Hematopoietic multipotent progenitor cell treated with erythropoietin and hydrocortisone succinate and interleukin-3 and kit ligand, for 6 days (in vitro differentiated cells): ENCODE measurements at regions not wholly inside any gene's neighbourhood (a gene's known extent, or its start where the extent isn't known, plus 50 kb on each side); places are given as distances from the start of the nearest gene placed in this dataset.

Experiments
- DNase-seq: peaks from one replicate; pipeline ENCODE4 v3.0.0-alpha.2; 2015

GRCh38 chr10:120705309-120705708, 145.9 kb upstream of the WDR11 start:
- no peak for DNase-seq

DNA sequence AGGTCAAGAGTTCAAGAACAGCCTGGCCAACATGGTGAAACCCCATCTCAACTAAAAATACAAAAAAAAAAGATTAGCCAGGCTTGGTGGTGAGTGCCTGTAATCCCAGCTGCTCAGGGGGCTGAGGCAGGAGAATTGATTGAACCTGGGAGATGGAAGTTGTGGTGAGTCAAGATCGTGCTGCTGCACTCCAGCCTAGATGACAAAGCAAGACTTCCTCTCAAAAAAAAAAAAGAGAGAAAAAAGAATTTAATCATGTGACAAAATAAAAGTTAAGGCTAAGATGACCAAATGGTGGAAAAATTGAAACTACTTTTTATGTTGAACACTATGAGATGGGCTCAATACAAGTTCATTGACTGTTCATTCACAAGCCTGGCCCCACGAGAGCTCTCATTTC, 141.1 kb upstream of the WDR11 start:
- no peak for DNase-seq

- DNase-seq: no peak
These were observed 139.3 kb upstream of the WDR11 start for GRCh38 chr10:120711860-120712259.

DNA sequence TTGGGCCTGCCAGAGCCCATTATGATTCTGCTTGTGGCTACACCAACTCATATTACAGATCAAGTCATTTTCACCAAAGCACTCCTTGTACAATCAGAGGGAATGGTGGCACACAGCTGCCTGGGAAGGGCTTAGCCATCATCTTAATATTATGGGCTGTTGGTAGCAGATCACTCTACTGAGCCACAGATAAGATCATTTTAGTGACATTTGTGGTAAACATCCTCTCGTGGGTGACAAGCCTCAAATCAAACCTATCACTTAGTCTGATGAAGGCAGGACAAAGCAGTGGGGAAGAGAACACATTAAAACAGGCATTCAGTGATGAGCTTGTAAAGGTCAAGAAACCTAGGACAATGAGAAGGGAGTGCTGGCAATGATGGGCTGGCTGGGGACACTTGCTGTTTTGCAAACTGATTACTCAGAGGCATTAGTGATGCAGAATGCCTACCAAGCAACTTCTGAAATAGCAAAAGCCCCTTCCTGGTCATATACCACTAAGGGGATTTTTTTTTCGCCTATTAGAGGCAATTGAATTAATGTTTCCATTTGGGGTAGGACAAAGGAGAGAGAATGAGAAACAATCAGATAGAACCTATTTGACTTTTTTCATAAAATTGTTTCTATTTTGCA, 137.5 kb upstream of the WDR11 start:
- DNase-seq: no peak

DNA sequence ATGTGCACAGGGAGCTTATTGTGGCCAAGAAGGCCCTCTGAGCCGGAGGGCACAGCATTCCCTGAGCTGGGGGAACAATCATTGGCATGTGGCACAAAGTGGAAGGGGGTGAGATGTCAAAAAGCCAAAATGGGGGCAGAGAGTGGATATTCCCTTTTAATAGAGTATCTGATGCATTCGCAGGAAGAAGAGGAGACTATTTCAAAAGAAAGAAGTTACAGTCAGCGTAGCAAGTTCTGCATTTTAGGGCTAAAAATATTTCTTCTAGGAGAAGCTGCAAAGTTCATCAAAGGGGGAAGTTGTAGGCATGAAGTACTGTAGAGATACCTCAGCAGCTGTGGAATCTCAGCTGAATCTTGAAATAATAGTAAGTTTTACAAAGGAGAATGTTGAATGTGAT, 136.0 kb upstream of the WDR11 start:
- DNase-seq: peak; percentile 42

GRCh38 chr10:120719333-120719732, 131.8 kb upstream of the WDR11 start:
- no peak for DNase-seq

DNA sequence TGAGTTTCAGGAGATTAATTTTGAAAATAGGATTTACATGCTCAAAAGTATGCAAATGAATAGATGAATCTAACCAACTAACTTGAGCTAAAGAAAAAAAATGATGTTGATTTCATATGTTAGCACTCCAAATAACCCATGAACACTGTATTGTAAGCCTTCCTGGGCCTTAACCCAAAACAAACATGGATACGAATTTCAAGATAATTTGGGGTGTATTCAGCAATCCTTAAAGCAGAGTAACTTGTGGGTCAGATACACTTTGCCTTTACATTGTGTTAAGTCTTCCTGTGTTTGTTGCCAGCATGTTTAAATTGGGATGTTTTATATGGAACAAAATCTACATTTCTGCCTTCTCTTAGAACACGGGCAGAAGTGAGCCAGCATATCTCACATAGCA, 124.2 kb upstream of the WDR11 start:
- no peak for DNase-seq

- DNase-seq: no peak
These were observed 121.6 kb upstream of the WDR11 start for GRCh38 chr10:120729547-120729946.

DNA sequence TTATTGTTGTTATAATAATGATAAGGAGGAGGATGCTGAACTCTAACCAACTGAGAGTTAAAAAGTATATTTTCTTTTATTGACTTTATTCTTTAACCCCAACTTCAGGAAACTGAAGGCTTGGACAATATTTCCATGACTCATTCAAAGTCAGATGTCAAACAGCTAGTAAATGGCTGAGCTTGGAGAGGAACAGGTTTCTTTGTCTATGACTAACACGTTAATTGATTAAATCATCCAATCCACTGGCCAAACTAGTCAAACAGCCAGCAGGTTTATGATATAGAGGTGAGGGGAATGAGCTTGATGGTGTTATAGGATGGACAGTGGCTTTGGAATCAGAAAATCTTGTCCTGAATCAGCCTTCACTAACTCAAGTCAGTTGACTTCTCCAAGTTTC, 119.1 kb upstream of the WDR11 start:
- DNase-seq: no peak

DNA sequence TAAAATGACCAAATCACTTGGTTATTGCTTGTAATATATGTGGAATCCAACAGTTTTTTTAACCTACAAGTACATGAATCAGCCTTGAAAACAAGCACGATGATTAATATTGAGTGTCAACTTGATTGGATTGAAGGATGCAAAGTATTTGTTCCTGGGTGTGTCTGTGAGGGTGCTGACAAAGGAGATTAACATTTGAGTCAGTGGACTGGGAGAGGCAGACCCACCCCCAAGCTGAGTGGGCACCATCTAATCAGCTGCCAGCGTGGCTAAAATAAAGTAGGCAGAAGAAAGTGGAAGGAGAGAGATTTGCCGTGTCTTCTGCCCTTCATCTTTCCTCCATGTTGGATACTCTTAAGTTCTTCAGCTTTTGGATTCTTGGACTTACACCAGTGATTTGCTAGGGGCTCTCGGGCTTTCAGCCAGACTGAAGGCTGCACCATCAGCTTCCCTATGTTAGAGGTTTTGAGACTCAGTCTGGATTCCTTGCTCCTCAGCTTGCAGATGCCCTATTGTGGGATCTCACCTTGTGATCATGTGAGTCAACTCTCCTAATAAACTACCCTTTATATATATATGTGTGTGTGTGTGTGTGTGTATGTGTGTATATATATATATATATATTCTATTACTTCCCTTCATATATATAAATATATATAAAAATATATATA, 118.4 kb upstream of the WDR11 start:
- no peak for DNase-seq

DNA sequence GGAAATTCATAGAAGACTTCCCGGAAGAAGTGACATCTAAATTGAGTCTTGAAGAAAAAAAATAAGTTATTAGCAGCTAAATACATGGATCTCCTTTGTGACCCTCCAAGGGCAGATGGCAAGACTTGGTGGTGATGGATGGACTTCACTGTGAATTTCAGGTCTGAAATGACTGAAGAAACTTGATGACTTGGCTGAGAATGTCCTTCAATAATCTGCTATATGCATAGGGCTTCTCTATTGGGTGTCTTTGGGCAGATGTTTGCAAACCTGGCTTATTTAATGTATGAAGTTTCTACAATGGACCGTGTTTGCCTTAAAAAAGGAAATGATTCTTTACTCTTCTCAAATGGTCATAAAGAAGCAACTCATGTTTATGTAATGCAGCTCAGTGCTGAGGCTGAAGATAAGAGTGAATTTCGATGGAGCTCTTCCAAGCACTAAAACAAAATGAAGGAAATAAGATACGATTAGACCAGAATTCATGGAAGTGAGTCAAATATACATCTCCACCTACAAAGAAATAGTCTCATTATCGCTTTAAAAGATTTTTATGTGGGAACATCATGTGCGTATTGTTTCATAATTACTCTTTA, 116.6 kb upstream of the WDR11 start:
- no peak for DNase-seq

DNA sequence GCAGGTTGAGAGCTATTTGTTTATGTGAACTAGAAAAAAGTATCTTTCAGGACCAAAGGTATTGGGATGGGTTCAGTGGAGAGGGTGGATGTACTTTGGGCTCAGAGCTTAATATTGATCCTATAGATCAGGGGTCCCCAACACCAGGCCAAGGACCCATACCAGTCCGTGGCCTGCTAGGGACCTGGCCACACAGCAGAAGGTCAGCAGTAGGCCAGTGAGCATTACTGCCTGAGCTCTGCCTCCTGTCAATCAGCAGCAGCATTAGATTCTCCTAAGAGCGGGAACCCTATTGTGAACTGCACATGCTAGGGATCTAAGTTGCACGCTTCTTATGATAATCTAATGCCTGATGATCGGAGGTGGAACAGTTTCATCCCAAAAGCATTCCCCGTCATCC, 115.8 kb upstream of the WDR11 start:
- DNase-seq: no peak

DNA sequence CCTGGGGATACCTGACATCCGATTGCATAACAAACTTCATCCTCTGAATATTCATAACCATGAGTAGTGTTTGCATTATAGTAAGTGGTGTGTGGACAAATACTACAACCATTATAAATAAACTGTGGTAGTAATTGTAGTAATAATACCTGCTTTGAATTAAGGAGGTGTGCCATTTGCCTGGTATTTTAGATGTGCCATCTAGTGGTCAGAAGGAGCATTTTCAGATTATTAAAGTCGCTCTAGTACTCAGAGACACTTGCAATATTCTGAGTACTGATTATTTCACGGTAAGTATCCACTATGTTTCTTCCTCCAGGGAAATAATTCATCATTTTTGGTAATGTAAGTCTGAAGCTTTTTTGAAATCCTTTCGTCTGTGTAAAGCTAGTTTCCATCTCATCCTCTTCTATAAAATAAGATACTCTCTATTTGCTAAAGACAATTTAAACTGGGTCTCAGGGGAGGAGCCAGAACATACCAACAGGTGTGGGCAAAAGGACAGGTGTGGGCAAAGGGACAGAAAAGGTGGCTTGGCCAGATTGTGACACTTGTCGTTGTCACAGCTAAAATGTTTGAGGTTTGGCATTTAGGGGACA, 115.3 kb upstream of the WDR11 start:
- DNase-seq: peak; percentile 62

DNA sequence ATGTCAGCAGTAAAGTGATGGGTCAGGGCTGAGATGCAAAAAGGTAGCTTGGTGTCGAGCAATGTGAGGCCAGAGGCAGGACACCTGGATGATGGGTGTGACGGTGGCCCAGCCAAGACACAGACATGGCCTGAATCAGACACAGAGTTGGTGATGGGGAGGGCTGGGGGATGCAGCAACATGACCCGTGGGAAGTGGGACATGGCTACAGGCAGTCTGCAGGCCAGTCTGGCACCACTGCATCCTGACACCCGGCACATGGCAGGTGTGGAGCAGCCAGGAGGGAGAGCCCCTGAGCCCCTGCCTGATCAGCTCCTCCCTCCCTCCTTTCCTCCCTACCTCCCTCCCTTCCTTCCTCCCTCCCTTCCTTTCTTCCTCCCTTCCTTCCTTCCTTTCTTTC, 114.8 kb upstream of the WDR11 start:
- no peak for DNase-seq

DNA sequence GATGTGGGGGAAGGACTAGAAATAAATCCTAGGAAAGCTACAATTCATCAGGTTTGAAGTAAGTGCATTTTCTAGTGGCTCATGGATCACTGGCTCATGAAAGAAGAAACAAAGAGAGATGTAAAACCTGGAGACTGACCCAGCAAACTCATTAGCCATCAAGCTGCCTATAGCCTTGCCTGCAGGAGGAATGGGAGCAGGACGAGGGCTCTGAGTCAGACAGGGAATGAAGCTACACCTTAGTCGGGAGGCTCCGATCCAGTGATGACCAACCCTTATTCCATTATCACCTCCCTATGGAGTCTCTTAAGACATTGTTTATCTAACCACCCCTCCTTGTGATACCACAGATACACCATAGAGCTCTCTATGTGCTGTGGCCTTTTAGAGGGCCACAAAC, 112.5 kb upstream of the WDR11 start:
- no peak for DNase-seq

- no peak for DNase-seq
These were observed 109.8 kb upstream of the WDR11 start for GRCh38 chr10:120741396-120741795.

DNA sequence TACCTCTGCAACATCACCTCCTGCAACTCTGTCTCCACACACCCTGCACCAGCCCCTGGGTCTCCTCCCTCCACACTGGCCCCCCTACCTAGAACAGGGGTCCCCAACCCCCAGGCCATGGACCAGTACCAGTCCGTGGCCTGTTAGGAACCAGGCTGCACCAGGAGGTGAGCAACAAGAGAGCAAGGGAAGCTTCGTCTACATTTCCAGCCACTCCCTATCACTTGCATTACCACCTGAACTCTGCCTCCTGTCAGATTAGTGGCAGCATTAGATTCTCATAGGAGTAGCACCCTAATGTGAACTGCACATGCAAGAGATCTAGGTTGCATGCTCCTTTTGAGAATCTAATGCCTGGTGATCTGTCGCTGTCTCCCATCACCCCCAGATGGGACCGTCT, 108.8 kb upstream of the WDR11 start:
- no peak for DNase-seq

GRCh38 chr10:120744040-120744439, 107.1 kb upstream of the WDR11 start:
- no peak for DNase-seq

DNA sequence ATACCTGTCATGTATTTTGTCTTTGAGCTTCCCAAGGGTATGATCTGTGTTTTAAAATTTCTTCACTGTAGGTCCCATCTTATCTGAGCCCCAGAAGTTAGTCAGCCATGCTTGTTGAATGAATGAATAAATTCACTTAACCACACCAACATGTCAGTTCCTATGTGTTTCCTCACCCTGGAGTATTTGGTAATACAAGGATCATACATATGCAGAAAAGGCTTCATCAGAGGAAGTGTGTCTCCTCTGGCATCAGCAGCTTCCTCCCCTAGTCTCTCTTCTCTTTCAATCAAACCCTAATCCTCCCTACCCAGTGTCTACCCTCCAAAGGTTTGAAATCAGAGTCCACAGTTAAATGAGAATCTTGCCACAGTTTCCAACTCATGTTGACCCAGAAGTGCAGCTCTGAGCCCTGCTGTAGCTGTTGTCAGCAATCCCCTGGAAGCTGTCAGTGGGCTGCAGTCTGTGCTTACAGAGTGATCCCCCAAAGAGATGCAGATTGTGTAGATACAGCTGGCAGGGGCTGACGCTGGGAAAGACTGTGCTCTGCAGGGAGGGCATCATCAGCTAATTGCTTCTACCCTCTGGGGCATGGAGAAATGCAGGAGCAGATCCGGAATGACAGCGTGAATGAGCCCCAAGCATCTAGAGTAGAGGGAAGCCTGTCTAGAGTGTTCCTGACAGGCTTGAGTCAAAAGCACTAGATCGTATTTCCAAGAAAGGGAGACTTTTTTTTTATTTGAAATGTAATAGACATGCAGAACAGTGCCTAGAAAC, 105.0 kb upstream of the WDR11 start:
- no peak for DNase-seq

DNA sequence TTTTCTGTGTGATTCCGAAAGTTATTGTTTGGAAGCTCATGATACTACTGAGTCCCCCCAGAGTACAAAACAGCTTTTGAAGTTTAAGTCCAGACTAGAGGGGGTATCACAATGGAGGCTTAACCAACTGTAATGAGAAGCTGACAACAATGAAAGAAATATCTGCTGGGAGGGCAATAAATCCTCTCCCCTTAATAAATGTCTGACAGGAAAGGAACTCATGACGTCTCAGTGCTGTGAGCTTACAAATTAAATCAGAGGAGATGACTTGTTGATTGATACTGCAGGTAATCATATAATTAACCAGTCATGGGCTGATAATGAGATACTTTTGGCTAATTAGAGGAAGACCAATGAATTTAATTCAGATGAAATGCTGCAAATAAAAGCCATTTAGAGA, 102.6 kb upstream of the WDR11 start:
- no peak for DNase-seq

DNA sequence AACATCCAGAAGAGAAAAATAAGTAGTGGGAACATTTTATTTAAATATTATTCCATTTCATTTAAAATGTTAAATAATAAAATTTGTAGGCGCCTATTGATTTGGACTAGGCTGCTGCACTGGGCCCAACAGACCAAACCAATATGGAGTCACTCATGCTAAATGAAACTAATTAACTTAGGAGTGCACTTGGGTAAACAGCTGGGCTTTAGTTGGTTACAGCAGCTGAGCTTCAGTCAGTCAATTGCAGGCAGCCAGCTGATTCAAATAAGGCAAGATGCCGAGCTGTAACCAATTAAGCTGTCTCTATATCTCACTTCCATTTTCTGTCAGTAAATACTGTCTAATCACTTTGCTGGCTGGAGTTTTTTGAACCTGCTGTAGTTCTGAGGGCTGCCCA, 102.1 kb upstream of the WDR11 start:
- no peak for DNase-seq

- peak; percentile 53 for DNase-seq
These were observed 101.2 kb upstream of the WDR11 start for GRCh38 chr10:120749856-120750566.

GRCh38 chr10:120755771-120756170, 95.4 kb upstream of the WDR11 start:
- no peak for DNase-seq
